Glutamatergic neuron (in vitro differentiated cells): ENCODE measurements at regions not wholly inside any gene's neighbourhood (a gene's known extent, or its start where the extent isn't known, plus 50 kb on each side); places are given as distances from the start of the nearest gene placed in this dataset.

Source experiments
- DNase-seq: peaks from one replicate; pipeline ENCODE4 v3.0.0; 2022
- H3K27ac Mint-ChIP-seq: one replicate; pipeline ENCODE4 v1.8.0; 2020; ENCODE audit warnings: mild to moderate bottlenecking, mixed read lengths, inconsistent platforms; ENCODE audit not compliant: unreplicated experiment
- H3K27me3 Mint-ChIP-seq: one replicate; pipeline ENCODE4 v1.8.0; 2020; ENCODE audit warnings: mild to moderate bottlenecking, moderate library complexity, mixed read lengths, inconsistent platforms; ENCODE audit not compliant: unreplicated experiment
- H3K36me3 Mint-ChIP-seq: one replicate; pipeline ENCODE4 v1.8.0; 2020; ENCODE audit warnings: mild to moderate bottlenecking, mixed read lengths, inconsistent platforms; ENCODE audit not compliant: unreplicated experiment
- H3K4me1 Mint-ChIP-seq: one replicate; pipeline ENCODE4 v1.8.0; 2020; ENCODE audit warnings: mild to moderate bottlenecking, low read depth, mixed read lengths, inconsistent platforms; ENCODE audit not compliant: unreplicated experiment
- H3K4me3 Mint-ChIP-seq: one replicate; pipeline ENCODE4 v1.8.0; 2020; ENCODE audit warnings: mild to moderate bottlenecking, mixed read lengths, inconsistent platforms; ENCODE audit not compliant: unreplicated experiment
- H3K9me3 Mint-ChIP-seq: one replicate; pipeline ENCODE4 v1.8.0; 2020; ENCODE audit warnings: mild to moderate bottlenecking, moderate library complexity, mixed read lengths, inconsistent platforms; ENCODE audit not compliant: unreplicated experiment
- TF ChIP-seq, protein P1 (sequence below): fragments of 200-600 bp; sonication (generic); IDR thresholded peaks from one replicate; pipeline ENCODE4 v1.5.0; 2021; ENCODE audit not compliant: partially characterized antibody, unreplicated experiment

DNA sequence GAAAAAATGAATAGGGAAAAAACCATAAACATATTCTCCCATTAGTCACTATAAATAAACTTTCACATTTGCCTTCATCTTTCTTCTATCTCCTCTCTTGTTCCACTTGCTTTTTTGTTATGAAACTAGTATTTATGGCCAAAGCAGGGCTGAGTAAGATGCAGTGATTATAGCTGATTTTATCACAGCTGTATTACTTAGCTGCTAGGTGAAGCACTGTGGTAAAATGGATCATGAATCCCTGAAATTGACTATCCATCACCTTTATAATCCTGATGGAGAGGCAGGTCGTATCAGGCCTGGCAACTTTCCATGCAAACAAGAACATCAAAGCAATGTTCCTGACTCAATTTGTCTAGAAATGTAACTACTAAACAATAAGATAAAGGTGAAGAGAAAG, 471.6 kb downstream of the TUSC7 start:
- no peak for DNase-seq
- Mint-ChIP-seq H3K27ac (no peak overlapping the region), H3K9me3 (no peaks in the 10 kb centered on the region), H3K4me1 (no peaks in the 10 kb centered on the region), H3K4me3 (no peak overlapping the region), H3K36me3 (no peaks in the 10 kb centered on the region), H3K27me3 (no peaks in the 10 kb centered on the region)
- TF ChIP-seq, protein P1, sequence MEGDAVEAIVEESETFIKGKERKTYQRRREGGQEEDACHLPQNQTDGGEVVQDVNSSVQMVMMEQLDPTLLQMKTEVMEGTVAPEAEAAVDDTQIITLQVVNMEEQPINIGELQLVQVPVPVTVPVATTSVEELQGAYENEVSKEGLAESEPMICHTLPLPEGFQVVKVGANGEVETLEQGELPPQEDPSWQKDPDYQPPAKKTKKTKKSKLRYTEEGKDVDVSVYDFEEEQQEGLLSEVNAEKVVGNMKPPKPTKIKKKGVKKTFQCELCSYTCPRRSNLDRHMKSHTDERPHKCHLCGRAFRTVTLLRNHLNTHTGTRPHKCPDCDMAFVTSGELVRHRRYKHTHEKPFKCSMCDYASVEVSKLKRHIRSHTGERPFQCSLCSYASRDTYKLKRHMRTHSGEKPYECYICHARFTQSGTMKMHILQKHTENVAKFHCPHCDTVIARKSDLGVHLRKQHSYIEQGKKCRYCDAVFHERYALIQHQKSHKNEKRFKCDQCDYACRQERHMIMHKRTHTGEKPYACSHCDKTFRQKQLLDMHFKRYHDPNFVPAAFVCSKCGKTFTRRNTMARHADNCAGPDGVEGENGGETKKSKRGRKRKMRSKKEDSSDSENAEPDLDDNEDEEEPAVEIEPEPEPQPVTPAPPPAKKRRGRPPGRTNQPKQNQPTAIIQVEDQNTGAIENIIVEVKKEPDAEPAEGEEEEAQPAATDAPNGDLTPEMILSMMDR = no peak

DNA sequence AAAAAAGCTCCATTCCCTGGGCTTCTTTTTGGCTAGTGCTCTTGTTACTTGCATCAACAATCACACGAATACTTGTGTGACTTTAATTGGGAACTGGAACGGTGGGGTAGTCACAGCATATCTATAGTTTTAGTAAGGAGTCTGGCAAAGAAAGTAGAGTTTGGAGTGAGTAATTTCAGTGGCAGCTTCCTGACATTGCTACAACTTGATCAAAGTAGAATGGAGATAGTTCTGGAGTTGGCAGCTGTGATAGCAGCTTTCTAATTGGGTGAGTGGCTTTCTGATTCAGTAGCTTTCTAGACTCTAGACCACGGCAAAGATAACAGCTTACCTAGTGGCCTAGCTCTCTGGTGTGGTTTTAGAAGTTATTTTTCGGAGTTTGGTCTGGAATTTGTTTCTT, 475.0 kb downstream of the TUSC7 start:
- Mint-ChIP-seq H3K4me3 (no peak overlapping the region), H3K27me3 (no peaks in the 10 kb centered on the region), H3K4me1 (no peaks in the 10 kb centered on the region), H3K9me3 (no peaks in the 10 kb centered on the region), H3K27ac (no peak overlapping the region), H3K36me3 (no peaks in the 10 kb centered on the region)
- TF ChIP-seq, protein P1 = no peak
- DNase-seq = no peak

DNA sequence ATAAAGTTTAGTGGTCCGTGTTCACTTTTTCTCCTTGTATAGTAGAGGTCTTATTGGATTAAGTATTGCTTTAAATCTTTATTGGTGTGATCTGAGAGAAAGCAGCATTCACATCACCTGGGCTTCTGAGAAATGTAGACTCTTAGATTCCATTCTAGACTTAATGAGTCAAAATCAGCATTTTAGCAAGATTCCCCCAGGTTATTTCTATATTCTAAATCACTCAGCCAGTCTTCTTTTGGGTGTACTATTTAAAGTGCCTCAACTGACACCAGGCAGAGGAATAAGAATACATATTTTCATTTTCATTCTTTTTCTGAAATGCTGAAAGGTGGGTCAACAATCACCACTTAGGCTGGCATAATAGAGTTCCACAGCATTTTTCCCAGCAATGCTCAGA, 481.7 kb downstream of the TUSC7 start:
- Mint-ChIP-seq H3K27ac (no peak overlapping the region), H3K4me1 (no peaks in the 10 kb centered on the region), H3K36me3 (no peaks in the 10 kb centered on the region), H3K9me3 (no peaks in the 10 kb centered on the region), H3K4me3 (no peak overlapping the region), H3K27me3 (no peaks in the 10 kb centered on the region)
- no peak for DNase-seq
- TF ChIP-seq, protein P1 = no peak

DNA sequence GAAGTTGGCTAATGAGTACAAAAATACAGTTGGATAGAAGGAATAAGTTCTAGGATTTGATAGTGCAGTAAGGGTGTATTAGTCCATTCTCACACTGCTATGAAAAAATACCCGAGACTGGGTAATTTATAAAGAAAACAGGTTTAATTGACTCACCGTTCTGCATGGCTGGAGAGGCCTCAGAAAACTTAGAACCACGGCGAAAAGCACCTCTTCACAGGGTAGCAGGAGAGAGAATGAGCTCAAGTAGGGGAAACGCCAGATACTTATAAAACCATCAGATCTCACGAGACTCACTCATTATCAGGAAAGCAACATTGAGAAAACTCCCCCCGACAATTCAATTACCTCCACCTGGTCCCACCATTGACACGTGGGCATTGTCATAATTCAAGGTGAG, 483.3 kb downstream of the TUSC7 start:
- no peak overlapping the region for H3K4me3 Mint-ChIP-seq
- TF ChIP-seq, protein P1 = no peak
- no peaks in the 10 kb centered on the region for H3K4me1 Mint-ChIP-seq
- no peak for DNase-seq
- no peaks in the 10 kb centered on the region for H3K9me3 Mint-ChIP-seq
- no peaks in the 10 kb centered on the region for H3K36me3 Mint-ChIP-seq
- no peaks in the 10 kb centered on the region for H3K27me3 Mint-ChIP-seq
- no peak overlapping the region for H3K27ac Mint-ChIP-seq

DNA sequence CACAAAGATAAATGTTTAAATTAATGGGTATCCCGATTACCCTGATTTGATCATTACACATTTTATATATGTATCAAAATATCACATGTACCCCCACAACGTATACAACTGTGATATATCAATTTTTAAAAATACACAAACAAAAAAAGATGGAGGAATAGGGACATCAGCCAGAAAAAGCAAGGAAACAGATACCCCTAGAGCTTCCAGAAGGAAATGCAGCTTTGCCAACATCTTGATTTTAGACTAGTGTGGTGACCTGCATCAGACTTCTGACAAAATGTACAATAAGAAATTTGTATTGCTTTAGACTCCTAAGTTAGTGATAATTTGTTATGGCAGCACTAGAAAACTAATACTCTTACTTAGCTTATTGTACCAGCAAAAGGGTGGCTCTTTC, 483.8 kb downstream of the TUSC7 start:
- H3K9me3 Mint-ChIP-seq = no peaks in the 10 kb centered on the region
- no peak for DNase-seq
- no peaks in the 10 kb centered on the region for H3K4me1 Mint-ChIP-seq
- H3K4me3 Mint-ChIP-seq = no peak overlapping the region
- H3K27ac Mint-ChIP-seq = no peak overlapping the region
- no peaks in the 10 kb centered on the region for H3K36me3 Mint-ChIP-seq
- TF ChIP-seq, protein P1 = peak; percentile 42
- no peaks in the 10 kb centered on the region for H3K27me3 Mint-ChIP-seq
